22Rv1 (cell line): ENCODE measurements at regions not wholly inside any gene's neighbourhood (a gene's known extent, or its start where the extent isn't known, plus 50 kb on each side); places are given as distances from the start of the nearest gene placed in this dataset.
"Not testable (repeated sequence)": the region's sequence is repeated elsewhere in the genome, so short reads cannot be mapped to it uniquely, and the experiment has no call there.

Source experiments
- H3K27ac ChIP-seq: fragments of 450-650 bp; 2 replicates; pipeline ENCODE4 v1.5.1; 2017
- CTCF ChIP-seq: fragments of 450-650 bp; IDR thresholded peaks from 2 replicates; pipeline ENCODE4 v1.5.1; 2017; ENCODE audit warnings: mild to moderate bottlenecking
- ZFX ChIP-seq: fragments of 450-650 bp; IDR thresholded peaks from 2 replicates; pipeline ENCODE4 v1.6.1; 2017; ENCODE audit warnings: antibody characterized with exemption, borderline replicate concordance

GRCh38 chr5:12876541-12877298 lies 972.5 kb upstream of the CTNND2 start:
- no peak overlapping the region for H3K27ac ChIP-seq
- TF ChIP-seq ZFX = no peak
- no peak for TF ChIP-seq CTCF

GRCh38 chr5:12870872-12871539 lies 966.8 kb upstream of the CTNND2 start:
- no peak for TF ChIP-seq CTCF
- no peak for TF ChIP-seq ZFX
- H3K27ac ChIP-seq = no peak overlapping the region

GRCh38 chr5:12865529-12865928 lies 961.3 kb upstream of the CTNND2 start:
- H3K27ac ChIP-seq = no peak overlapping the region
- TF ChIP-seq CTCF (no peak), ZFX (no peak)

- TF ChIP-seq ZFX (no peak), CTCF (no peak)
- H3K27ac ChIP-seq = no peak overlapping the region
Measured at GRCh38 chr5:12861886-12862654, 957.8 kb upstream of the CTNND2 start.

GRCh38 chr5:12856105-12856504 lies 951.9 kb upstream of the CTNND2 start:
- H3K27ac ChIP-seq = not testable (repeated sequence)

GRCh38 chr5:12854386-12854785 lies 950.1 kb upstream of the CTNND2 start:
- H3K27ac ChIP-seq = no peak overlapping the region
- TF ChIP-seq ZFX (no peak), CTCF (no peak)

GRCh38 chr5:12851761-12852160 lies 947.5 kb upstream of the CTNND2 start:
- TF ChIP-seq CTCF = no peak
- TF ChIP-seq ZFX = no peak
- no peak overlapping the region for H3K27ac ChIP-seq
